ENCODE measurements at regions not wholly inside any gene's neighbourhood (a gene's known extent, or its start where the extent isn't known, plus 50 kb on each side); places are given as distances from the start of the nearest gene placed in this dataset.

DNA sequence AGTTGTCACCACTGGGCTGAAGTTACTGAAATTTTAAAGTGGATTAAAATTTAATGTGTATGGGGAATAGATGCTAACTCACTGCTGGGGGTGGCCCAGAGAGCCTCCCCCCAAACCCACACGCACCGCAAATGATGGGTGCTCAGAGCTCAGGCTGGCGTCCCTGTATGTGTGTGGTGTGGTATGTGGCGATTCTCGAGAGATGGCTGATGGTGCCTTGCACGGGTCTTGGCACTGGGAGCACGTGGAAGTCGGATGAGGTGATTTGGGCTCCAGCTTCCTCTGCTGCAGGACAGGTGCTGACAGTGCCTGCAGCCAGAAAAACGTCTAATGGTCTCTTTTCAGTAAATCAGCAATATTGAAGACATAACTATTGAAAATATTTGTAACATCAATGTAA lies 1473.3 kb downstream of the TBC1D22A start:
- no peak overlapping the region for H3K4me3 ChIP-seq (ENCODE audit: insufficient read depth, low read depth, low read length, poor library complexity, severe bottlenecking)
- no peaks in the 10 kb centered on the region for H3K9me3 ChIP-seq (ENCODE audit: control insufficient read depth, low read length)
- DNase-seq: no peak
- no peaks in the 10 kb centered on the region for H3K4me1 ChIP-seq (ENCODE audit: control insufficient read depth, insufficient read depth, low read length, poor library complexity, severe bottlenecking)
- H3K27ac ChIP-seq (ENCODE audit: insufficient read depth, low read length, poor library complexity, severe bottlenecking): no peak overlapping the region
- H3K27me3 ChIP-seq (replicated peaks; ENCODE audit: control insufficient read depth, insufficient read depth, low read length, poor library complexity, severe bottlenecking): no peaks in the 10 kb centered on the region
- H3K36me3 ChIP-seq (ENCODE audit: control insufficient read depth, insufficient read depth, low read length): no peaks in the 10 kb centered on the region

DNA sequence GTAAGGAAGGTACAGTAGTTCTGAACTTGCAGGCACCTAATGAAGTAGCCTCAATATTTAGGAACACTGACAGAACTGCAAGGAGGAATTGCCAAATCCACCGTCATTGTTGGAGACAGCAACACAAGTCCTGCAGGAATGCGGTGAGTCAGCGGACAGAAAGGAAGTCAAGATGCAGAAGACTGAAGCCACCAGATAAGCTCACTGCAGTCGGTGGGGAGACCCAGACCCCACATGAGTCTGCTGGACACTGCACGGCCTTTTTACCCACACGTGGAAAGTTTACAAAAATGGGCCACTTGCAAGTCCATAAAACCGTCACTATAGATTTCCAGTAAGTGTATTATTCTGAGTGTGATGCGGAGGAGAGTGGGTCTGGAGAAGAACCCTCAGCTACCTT lies 1471.6 kb downstream of the TBC1D22A start:
- H3K9me3 ChIP-seq (ENCODE audit: control insufficient read depth, low read length): no peaks in the 10 kb centered on the region
- no peak overlapping the region for H3K4me3 ChIP-seq (ENCODE audit: insufficient read depth, low read depth, low read length, poor library complexity, severe bottlenecking)
- no peaks in the 10 kb centered on the region for H3K27me3 ChIP-seq (replicated peaks; ENCODE audit: control insufficient read depth, insufficient read depth, low read length, poor library complexity, severe bottlenecking)
- no peaks in the 10 kb centered on the region for H3K36me3 ChIP-seq (ENCODE audit: control insufficient read depth, insufficient read depth, low read length)
- DNase-seq: no peak
- H3K4me1 ChIP-seq (ENCODE audit: control insufficient read depth, insufficient read depth, low read length, poor library complexity, severe bottlenecking): no peaks in the 10 kb centered on the region
- no peak overlapping the region for H3K27ac ChIP-seq (ENCODE audit: insufficient read depth, low read length, poor library complexity, severe bottlenecking)

DNA sequence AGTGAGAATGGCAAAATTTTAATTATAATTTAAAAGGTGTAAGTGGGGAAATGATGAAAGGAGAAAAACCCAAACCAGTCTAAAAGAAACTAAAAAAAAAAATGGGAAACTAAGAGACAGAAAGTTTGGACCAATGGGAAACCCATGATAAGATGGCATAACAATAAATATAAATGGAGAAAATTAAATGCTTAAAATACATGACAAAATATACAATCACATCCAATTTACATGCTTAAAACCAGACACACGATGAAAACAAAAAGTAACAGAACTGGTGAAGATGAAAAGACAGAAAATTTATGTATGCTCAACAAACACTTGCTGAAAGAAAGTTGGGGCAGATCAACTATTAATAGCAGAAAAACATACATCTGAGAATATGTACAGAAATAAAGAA lies 1471.1 kb downstream of the TBC1D22A start:
- Histone ChIP-seq H3K27ac (ENCODE audit: insufficient read depth, low read length, poor library complexity, severe bottlenecking) (no peak overlapping the region), H3K36me3 (ENCODE audit: control insufficient read depth, insufficient read depth, low read length) (no peaks in the 10 kb centered on the region), H3K4me1 (ENCODE audit: control insufficient read depth, insufficient read depth, low read length, poor library complexity, severe bottlenecking) (no peaks in the 10 kb centered on the region), H3K27me3 (replicated peaks; ENCODE audit: control insufficient read depth, insufficient read depth, low read length, poor library complexity, severe bottlenecking) (no peaks in the 10 kb centered on the region), H3K4me3 (ENCODE audit: insufficient read depth, low read depth, low read length, poor library complexity, severe bottlenecking) (no peak overlapping the region), H3K9me3 (ENCODE audit: control insufficient read depth, low read length) (no peaks in the 10 kb centered on the region)
- no peak for DNase-seq

DNA sequence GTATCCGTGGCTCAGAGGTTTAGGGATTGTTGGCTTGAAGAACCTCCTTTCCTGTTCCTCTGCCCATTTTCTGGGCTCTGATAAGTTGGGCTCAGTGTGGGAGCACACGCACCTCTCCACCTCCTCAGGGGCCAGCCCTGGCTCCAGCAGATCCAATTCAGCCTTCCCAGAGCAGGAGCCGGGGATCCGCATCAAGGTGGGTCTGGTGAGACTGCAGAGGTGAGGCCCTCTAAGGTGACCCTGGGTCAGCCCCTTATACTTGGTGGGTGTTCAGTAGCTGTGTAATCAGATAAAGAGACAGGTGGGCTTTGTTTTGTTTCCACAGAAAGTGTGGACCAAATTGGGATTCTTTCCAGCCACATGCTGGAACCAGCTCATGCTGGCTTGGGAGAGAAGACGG lies 1466.0 kb downstream of the TBC1D22A start:
- Histone ChIP-seq H3K4me1 (ENCODE audit: control insufficient read depth, insufficient read depth, low read length, poor library complexity, severe bottlenecking) (no peaks in the 10 kb centered on the region), H3K4me3 (ENCODE audit: insufficient read depth, low read depth, low read length, poor library complexity, severe bottlenecking) (no peak overlapping the region), H3K27me3 (replicated peaks; ENCODE audit: control insufficient read depth, insufficient read depth, low read length, poor library complexity, severe bottlenecking) (no peaks in the 10 kb centered on the region), H3K9me3 (ENCODE audit: control insufficient read depth, low read length) (no peaks in the 10 kb centered on the region), H3K36me3 (ENCODE audit: control insufficient read depth, insufficient read depth, low read length) (no peaks in the 10 kb centered on the region), H3K27ac (ENCODE audit: insufficient read depth, low read length, poor library complexity, severe bottlenecking) (no peak overlapping the region)
- DNase-seq: no peak

DNA sequence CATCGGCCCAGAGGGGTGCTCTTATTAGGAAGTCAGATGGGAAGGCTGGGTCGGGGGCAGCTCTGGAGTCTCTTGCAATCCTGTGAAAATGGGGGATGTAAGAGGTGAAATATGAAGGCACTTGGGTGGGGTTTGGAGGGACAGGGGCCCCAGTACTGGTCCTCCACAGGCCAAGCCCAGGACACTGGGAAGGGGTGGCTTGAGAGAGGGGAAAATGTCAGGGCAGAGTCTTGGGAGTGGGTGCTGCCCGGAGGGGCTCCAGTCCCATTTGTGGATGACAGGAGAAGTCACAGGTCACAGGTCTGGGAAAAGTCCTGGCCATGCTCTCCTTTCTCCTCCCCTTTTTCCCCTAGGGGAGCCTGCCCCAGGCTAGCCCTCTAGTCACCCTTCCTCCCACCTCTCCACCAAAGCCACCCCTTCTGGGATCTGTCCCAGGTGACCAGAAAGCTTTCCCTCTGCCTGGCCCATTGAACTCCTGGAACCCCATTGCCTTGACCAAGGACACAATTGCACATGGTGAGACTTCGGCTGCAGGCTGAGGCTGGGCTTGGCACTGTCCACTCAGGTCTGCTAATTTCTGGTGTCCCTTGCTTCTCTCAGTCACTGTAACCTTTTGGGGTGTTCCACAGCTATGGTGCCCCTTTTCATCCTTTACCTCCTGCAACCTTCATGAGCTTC lies 1465.0 kb downstream of the TBC1D22A start:
- Histone ChIP-seq H3K27ac (ENCODE audit: insufficient read depth, low read length, poor library complexity, severe bottlenecking) (no peak overlapping the region), H3K4me1 (ENCODE audit: control insufficient read depth, insufficient read depth, low read length, poor library complexity, severe bottlenecking) (no peaks in the 10 kb centered on the region), H3K4me3 (ENCODE audit: insufficient read depth, low read depth, low read length, poor library complexity, severe bottlenecking) (no peak overlapping the region), H3K36me3 (ENCODE audit: control insufficient read depth, insufficient read depth, low read length) (no peaks in the 10 kb centered on the region), H3K27me3 (replicated peaks; ENCODE audit: control insufficient read depth, insufficient read depth, low read length, poor library complexity, severe bottlenecking) (no peaks in the 10 kb centered on the region), H3K9me3 (ENCODE audit: control insufficient read depth, low read length) (no peaks in the 10 kb centered on the region)
- DNase-seq: no peak

DNA sequence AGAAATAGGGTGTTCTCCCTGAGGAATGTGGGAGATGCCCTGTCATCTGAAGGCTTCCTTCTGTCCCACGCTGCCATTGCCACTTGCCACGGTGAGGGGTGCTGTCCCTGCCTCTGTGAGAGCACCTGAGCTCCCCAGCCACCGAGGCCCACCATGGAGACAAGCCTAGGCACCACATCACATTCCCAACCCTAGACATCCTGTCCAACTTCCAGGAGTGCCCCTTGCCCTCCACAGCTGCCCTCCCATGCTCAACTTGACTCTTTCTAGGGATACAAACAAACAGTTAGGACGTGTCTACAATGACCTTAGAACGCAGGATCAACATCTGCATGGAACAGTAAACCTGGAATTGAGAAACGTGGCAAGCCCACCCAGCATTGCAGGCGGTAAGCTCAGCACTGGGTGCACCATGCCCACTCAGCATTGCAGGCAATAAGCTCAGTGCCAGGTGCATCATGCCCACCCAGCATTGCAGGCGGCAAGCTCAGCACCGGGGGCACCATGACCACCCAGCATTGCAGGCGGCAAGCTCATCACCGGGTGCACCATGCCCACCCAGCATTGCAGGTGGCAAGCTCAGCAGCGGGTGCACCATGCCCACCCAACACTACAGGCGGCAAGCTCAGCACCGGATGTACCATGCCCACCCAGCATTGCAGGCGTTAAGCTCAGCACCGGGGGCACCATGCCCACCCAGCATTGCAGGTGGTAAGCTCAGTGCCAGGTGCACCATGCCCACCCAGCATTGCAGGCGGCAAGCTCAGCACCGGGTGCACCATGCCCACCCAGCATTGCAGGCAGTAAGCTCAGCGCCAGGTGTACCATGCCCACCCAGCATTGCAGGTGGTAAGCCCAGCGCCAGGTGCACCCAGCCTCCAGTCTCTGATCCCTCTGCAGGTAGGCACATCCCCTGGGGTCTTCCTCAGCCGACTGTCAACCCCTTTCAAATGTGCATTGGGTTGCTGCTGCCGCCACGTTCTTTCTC lies 1463.9 kb downstream of the TBC1D22A start:
- no peak overlapping the region for H3K27ac ChIP-seq (ENCODE audit: insufficient read depth, low read length, poor library complexity, severe bottlenecking)
- no peak for DNase-seq
- no peaks in the 10 kb centered on the region for H3K36me3 ChIP-seq (ENCODE audit: control insufficient read depth, insufficient read depth, low read length)
- no peaks in the 10 kb centered on the region for H3K27me3 ChIP-seq (replicated peaks; ENCODE audit: control insufficient read depth, insufficient read depth, low read length, poor library complexity, severe bottlenecking)
- no peak overlapping the region for H3K4me3 ChIP-seq (ENCODE audit: insufficient read depth, low read depth, low read length, poor library complexity, severe bottlenecking)
- no peaks in the 10 kb centered on the region for H3K9me3 ChIP-seq (ENCODE audit: control insufficient read depth, low read length)
- no peaks in the 10 kb centered on the region for H3K4me1 ChIP-seq (ENCODE audit: control insufficient read depth, insufficient read depth, low read length, poor library complexity, severe bottlenecking)

DNA sequence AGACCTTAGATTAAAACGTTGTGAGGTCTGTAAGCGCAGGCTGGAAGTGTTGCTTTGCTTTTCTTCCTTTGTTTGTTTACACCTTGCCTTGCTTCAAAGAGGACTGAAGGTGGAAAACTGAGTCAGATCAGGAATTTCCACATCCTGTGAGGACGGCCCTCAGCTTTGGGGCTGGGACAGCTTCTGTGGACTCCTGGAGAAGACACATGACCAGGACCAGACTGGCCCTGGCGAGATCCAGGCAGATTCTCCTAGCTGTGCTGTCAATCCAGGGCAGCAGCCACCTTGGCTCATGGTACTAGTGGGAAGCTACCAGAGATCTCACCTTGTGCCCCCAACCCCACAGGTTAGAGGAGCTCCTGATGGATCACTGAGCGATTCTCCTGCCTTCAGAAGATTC lies 1461.9 kb downstream of the TBC1D22A start:
- H3K4me1 ChIP-seq (ENCODE audit: control insufficient read depth, insufficient read depth, low read length, poor library complexity, severe bottlenecking): no peaks in the 10 kb centered on the region
- DNase-seq: no peak
- H3K9me3 ChIP-seq (ENCODE audit: control insufficient read depth, low read length): no peaks in the 10 kb centered on the region

DNA sequence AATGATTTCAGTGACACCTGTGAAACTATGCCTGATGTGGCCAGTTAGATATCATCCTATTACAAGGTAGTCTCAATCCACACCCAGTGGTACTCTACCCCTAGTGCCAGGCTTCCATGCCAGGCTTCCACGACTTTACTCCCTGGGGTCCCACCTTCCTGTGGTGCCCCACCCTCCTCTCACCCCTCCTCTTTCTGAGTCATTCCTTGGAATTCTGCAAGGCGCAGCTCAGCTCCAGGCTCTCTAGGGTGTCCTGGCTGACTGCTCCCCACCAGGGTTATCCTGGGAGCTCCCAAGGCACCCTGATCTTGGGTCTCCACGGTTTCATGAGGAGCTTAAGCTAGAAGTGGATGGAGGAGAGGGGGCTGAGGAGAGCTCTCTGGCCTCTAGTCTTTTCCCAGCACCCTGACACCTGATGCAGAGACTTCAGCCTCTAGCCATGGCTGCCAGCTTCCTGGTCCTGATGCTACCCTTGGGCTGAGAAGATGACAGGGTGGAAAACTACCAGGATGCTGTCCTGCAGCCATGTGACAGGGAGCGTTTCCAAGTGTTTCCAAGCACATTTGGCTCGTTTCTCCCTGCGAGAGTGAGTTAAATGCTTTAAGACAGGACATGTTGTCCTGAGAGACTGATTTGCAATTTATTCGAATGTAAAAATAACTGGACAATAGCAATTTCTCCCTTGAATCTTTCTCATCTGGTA lies 1461.2 kb downstream of the TBC1D22A start:
- Histone ChIP-seq H3K27ac (ENCODE audit: insufficient read depth, low read length, poor library complexity, severe bottlenecking) (no peak overlapping the region), H3K4me1 (ENCODE audit: control insufficient read depth, insufficient read depth, low read length, poor library complexity, severe bottlenecking) (no peaks in the 10 kb centered on the region), H3K36me3 (ENCODE audit: control insufficient read depth, insufficient read depth, low read length) (no peaks in the 10 kb centered on the region), H3K27me3 (replicated peaks; ENCODE audit: control insufficient read depth, insufficient read depth, low read length, poor library complexity, severe bottlenecking) (no peaks in the 10 kb centered on the region), H3K9me3 (ENCODE audit: control insufficient read depth, low read length) (no peaks in the 10 kb centered on the region), H3K4me3 (ENCODE audit: insufficient read depth, low read depth, low read length, poor library complexity, severe bottlenecking) (no peak overlapping the region)
- DNase-seq: no peak

More for the DNA sequence above, 1461.9 kb downstream of the TBC1D22A start:
- Histone ChIP-seq H3K27ac (ENCODE audit: insufficient read depth, low read length, poor library complexity, severe bottlenecking) (no peak overlapping the region), H3K36me3 (ENCODE audit: control insufficient read depth, insufficient read depth, low read length) (no peaks in the 10 kb centered on the region), H3K4me3 (ENCODE audit: insufficient read depth, low read depth, low read length, poor library complexity, severe bottlenecking) (no peak overlapping the region), H3K27me3 (replicated peaks; ENCODE audit: control insufficient read depth, insufficient read depth, low read length, poor library complexity, severe bottlenecking) (no peaks in the 10 kb centered on the region)

DNA sequence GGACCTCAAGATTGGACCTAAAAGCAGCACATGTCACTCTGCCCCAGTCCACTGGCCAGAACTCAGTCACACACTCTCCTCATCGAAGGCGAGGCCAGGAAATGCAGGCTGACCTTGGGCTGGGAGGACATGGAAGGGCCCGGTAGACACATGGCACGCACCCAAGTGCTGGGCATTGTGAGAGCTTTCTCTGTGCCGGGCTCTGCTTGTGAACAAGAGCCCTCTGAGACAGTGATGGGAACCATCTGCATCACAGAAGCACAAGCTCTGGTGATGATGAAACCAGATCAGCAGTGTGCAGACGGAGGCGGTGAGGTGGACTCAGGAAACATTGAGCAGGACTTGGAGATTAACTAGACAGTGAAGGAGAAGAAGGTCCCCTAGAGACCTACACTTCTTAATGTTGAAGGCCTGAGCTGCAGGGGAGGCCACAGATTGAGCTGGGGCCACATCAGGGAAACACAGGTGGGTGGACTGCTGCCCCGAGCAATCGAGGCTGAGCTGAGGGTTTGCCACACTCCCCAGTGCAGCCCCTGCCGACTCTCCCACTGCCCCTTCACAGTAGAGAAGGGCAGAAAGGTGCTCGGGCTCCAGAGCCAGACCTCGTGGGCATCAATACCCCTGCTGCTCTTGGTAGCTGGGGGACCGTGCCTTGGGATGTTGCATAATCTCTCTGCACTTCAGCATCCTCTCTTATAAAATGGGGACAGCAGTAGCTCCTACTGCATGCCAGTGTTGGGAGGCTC lies 1460.5 kb downstream of the TBC1D22A start:
- no peaks in the 10 kb centered on the region for H3K4me1 ChIP-seq (ENCODE audit: control insufficient read depth, insufficient read depth, low read length, poor library complexity, severe bottlenecking)
- no peaks in the 10 kb centered on the region for H3K36me3 ChIP-seq (ENCODE audit: control insufficient read depth, insufficient read depth, low read length)
- no peaks in the 10 kb centered on the region for H3K27me3 ChIP-seq (replicated peaks; ENCODE audit: control insufficient read depth, insufficient read depth, low read length, poor library complexity, severe bottlenecking)
- no peak overlapping the region for H3K27ac ChIP-seq (ENCODE audit: insufficient read depth, low read length, poor library complexity, severe bottlenecking)
- H3K4me3 ChIP-seq (ENCODE audit: insufficient read depth, low read depth, low read length, poor library complexity, severe bottlenecking): no peak overlapping the region
- DNase-seq: no peak
- H3K9me3 ChIP-seq (ENCODE audit: control insufficient read depth, low read length): no peaks in the 10 kb centered on the region
